ENCODE measurements at regions not wholly inside any gene's neighbourhood (a gene's known extent, or its start where the extent isn't known, plus 50 kb on each side); places are given as distances from the start of the nearest gene placed in this dataset.

GRCh38 chr13:47112205-47112902, 215.5 kb upstream of the HTR2A start:
- Mint-ChIP-seq H3K4me1 (peaks cover 4% of the 10 kb centered on the region), H3K36me3 (no peaks in the 10 kb centered on the region), H3K27ac (no peak overlapping the region), H3K27me3 (no peaks in the 10 kb centered on the region), H3K9me3 (no peaks in the 10 kb centered on the region), H3K4me3 (no peak overlapping the region)

GRCh38 chr13:47111499-47111898, 214.6 kb upstream of the HTR2A start:
- H3K4me3 Mint-ChIP-seq = no peak overlapping the region
- H3K27me3 Mint-ChIP-seq = no peaks in the 10 kb centered on the region
- peaks cover 4% of the 10 kb centered on the region for H3K4me1 Mint-ChIP-seq
- H3K27ac Mint-ChIP-seq = no peak overlapping the region
- H3K9me3 Mint-ChIP-seq = no peaks in the 10 kb centered on the region
- H3K36me3 Mint-ChIP-seq = no peaks in the 10 kb centered on the region

- H3K9me3 Mint-ChIP-seq = no peaks in the 10 kb centered on the region
- no peaks in the 10 kb centered on the region for H3K27me3 Mint-ChIP-seq
- H3K4me1 Mint-ChIP-seq = peaks cover 4% of the 10 kb centered on the region
- no peak overlapping the region for H3K4me3 Mint-ChIP-seq
- H3K36me3 Mint-ChIP-seq = no peaks in the 10 kb centered on the region
- no peak overlapping the region for H3K27ac Mint-ChIP-seq
These were observed 214.0 kb upstream of the HTR2A start for GRCh38 chr13:47110833-47111240.

- Mint-ChIP-seq H3K27me3 (no peaks in the 10 kb centered on the region), H3K4me3 (no peak overlapping the region), H3K27ac (no peak overlapping the region), H3K9me3 (no peaks in the 10 kb centered on the region), H3K36me3 (no peaks in the 10 kb centered on the region), H3K4me1 (peaks cover 4% of the 10 kb centered on the region)
These were observed 213.3 kb upstream of the HTR2A start for GRCh38 chr13:47110141-47110540.

- Mint-ChIP-seq H3K27ac (no peak overlapping the region), H3K4me3 (no peak overlapping the region), H3K9me3 (no peaks in the 10 kb centered on the region), H3K27me3 (no peaks in the 10 kb centered on the region), H3K4me1 (peaks cover 4% of the 10 kb centered on the region), H3K36me3 (no peaks in the 10 kb centered on the region)
These were observed 212.2 kb upstream of the HTR2A start for GRCh38 chr13:47109028-47109427.

GRCh38 chr13:47100214-47100853, 203.5 kb upstream of the HTR2A start:
- Mint-ChIP-seq H3K4me3 (no peak overlapping the region), H3K27me3 (peaks cover 3% of the 10 kb centered on the region), H3K36me3 (no peaks in the 10 kb centered on the region), H3K9me3 (no peaks in the 10 kb centered on the region), H3K27ac (no peak overlapping the region), H3K4me1 (no peaks in the 10 kb centered on the region)

GRCh38 chr13:47094734-47095434, 198.0 kb upstream of the HTR2A start:
- H3K27me3 Mint-ChIP-seq = peaks cover 4% of the 10 kb centered on the region
- no peaks in the 10 kb centered on the region for H3K36me3 Mint-ChIP-seq
- H3K4me3 Mint-ChIP-seq = no peak overlapping the region
- no peaks in the 10 kb centered on the region for H3K9me3 Mint-ChIP-seq
- no peak overlapping the region for H3K27ac Mint-ChIP-seq
- no peaks in the 10 kb centered on the region for H3K4me1 Mint-ChIP-seq

- H3K27ac Mint-ChIP-seq = no peak overlapping the region
- H3K36me3 Mint-ChIP-seq = no peaks in the 10 kb centered on the region
- H3K4me3 Mint-ChIP-seq = no peak overlapping the region
- no peaks in the 10 kb centered on the region for H3K4me1 Mint-ChIP-seq
- H3K9me3 Mint-ChIP-seq = no peaks in the 10 kb centered on the region
- H3K27me3 Mint-ChIP-seq = peaks cover 1% of the 10 kb centered on the region
These were observed 195.3 kb upstream of the HTR2A start for GRCh38 chr13:47092202-47092601.

- Mint-ChIP-seq H3K4me1 (no peaks in the 10 kb centered on the region), H3K27ac (no peak overlapping the region), H3K36me3 (no peaks in the 10 kb centered on the region), H3K27me3 (peaks cover 3% of the 10 kb centered on the region), H3K4me3 (no peak overlapping the region), H3K9me3 (peaks cover 5% of the 10 kb centered on the region)
These were observed 191.0 kb upstream of the HTR2A start for GRCh38 chr13:47087841-47088240.

- Mint-ChIP-seq H3K27ac (no peak overlapping the region), H3K4me3 (no peak overlapping the region), H3K27me3 (peaks cover 2% of the 10 kb centered on the region), H3K36me3 (no peaks in the 10 kb centered on the region), H3K4me1 (no peaks in the 10 kb centered on the region), H3K9me3 (peaks cover 5% of the 10 kb centered on the region)
These were observed 190.4 kb upstream of the HTR2A start for GRCh38 chr13:47087241-47087640.

GRCh38 chr13:47085346-47085745, 188.5 kb upstream of the HTR2A start:
- H3K4me3 Mint-ChIP-seq = no peak overlapping the region
- peaks cover 5% of the 10 kb centered on the region for H3K9me3 Mint-ChIP-seq
- no peaks in the 10 kb centered on the region for H3K4me1 Mint-ChIP-seq
- H3K27ac Mint-ChIP-seq = no peak overlapping the region
- H3K36me3 Mint-ChIP-seq = no peaks in the 10 kb centered on the region
- peaks cover 2% of the 10 kb centered on the region for H3K27me3 Mint-ChIP-seq

GRCh38 chr13:47081850-47082249, 185.0 kb upstream of the HTR2A start:
- Mint-ChIP-seq H3K9me3 (peaks cover 5% of the 10 kb centered on the region), H3K4me1 (no peaks in the 10 kb centered on the region), H3K4me3 (no peak overlapping the region), H3K27ac (no peak overlapping the region), H3K36me3 (no peaks in the 10 kb centered on the region), H3K27me3 (peaks cover 2% of the 10 kb centered on the region)

GRCh38 chr13:47081246-47081645, 184.4 kb upstream of the HTR2A start:
- peaks cover 1% of the 10 kb centered on the region for H3K9me3 Mint-ChIP-seq
- H3K36me3 Mint-ChIP-seq = no peaks in the 10 kb centered on the region
- no peaks in the 10 kb centered on the region for H3K4me1 Mint-ChIP-seq
- H3K27me3 Mint-ChIP-seq = peaks cover 1% of the 10 kb centered on the region
- no peak overlapping the region for H3K4me3 Mint-ChIP-seq
- H3K27ac Mint-ChIP-seq = no peak overlapping the region

GRCh38 chr13:47080621-47081020, 183.8 kb upstream of the HTR2A start:
- no peaks in the 10 kb centered on the region for H3K4me1 Mint-ChIP-seq
- H3K27ac Mint-ChIP-seq = no peak overlapping the region
- H3K4me3 Mint-ChIP-seq = no peak overlapping the region
- H3K9me3 Mint-ChIP-seq = no peaks in the 10 kb centered on the region
- no peaks in the 10 kb centered on the region for H3K36me3 Mint-ChIP-seq
- H3K27me3 Mint-ChIP-seq = no peaks in the 10 kb centered on the region

GRCh38 chr13:47076500-47076899, 179.6 kb upstream of the HTR2A start:
- Mint-ChIP-seq H3K27ac (no peak overlapping the region), H3K27me3 (peaks cover 3% of the 10 kb centered on the region), H3K9me3 (peaks cover 21% of the 10 kb centered on the region), H3K4me3 (no peak overlapping the region), H3K36me3 (no peaks in the 10 kb centered on the region), H3K4me1 (no peaks in the 10 kb centered on the region)

GRCh38 chr13:47069133-47069532, 172.3 kb upstream of the HTR2A start:
- H3K4me3 Mint-ChIP-seq = no peak overlapping the region

More at GRCh38 chr13:47069133-47069532, 172.3 kb upstream of the HTR2A start:
- Mint-ChIP-seq H3K27ac (no peak overlapping the region), H3K27me3 (peaks cover 11% of the 10 kb centered on the region), H3K9me3 (peaks cover 19% of the 10 kb centered on the region), H3K36me3 (no peaks in the 10 kb centered on the region), H3K4me1 (no peaks in the 10 kb centered on the region)
